GM23338 (cell line): ENCODE measurements at regions not wholly inside any gene's neighbourhood (a gene's known extent, or its start where the extent isn't known, plus 50 kb on each side); places are given as distances from the start of the nearest gene placed in this dataset.

Source experiments
- ATAC-seq: fragments of 200-7000 bp; cut with Tn5 transposase; 3 replicates; pipeline ENCODE4 v1.9.1; 2020
- DNase-seq: peaks from one replicate; pipeline ENCODE4 v3.0.0-alpha.2; 2015; ENCODE audit warnings: low spot score
- H2AFZ ChIP-seq: fragments of 200-600 bp; sonication (generic); 2 replicates; pipeline ENCODE4 v1.8.0; 2016; ENCODE audit warnings: antibody characterized with exemption, mild to moderate bottlenecking, moderate library complexity
- H3F3A ChIP-seq: fragments of 200-600 bp; sonication (generic); replicated peaks from 2 replicates; pipeline ENCODE4 v1.8.0; 2017; ENCODE audit warnings: antibody characterized with exemption, mixed run types, low read depth
- H3K27ac ChIP-seq: fragments of 200-600 bp; sonication (generic); 2 replicates; pipeline ENCODE4 v1.6.1; 2016; ENCODE audit warnings: low read depth
- H3K27me3 ChIP-seq: fragments of 200-600 bp; sonication (generic); 2 replicates; pipeline ENCODE4 v1.8.0; 2016; ENCODE audit warnings: mild to moderate bottlenecking, mixed run types, moderate library complexity; ENCODE audit not compliant: insufficient read depth
- H3K36me3 ChIP-seq: fragments of 200-600 bp; sonication (generic); 2 replicates; pipeline ENCODE4 v1.8.0; 2016; ENCODE audit warnings: mild to moderate bottlenecking; ENCODE audit not compliant: insufficient read depth
- H3K4me1 ChIP-seq: fragments of 200-600 bp; sonication (generic); 2 replicates; pipeline ENCODE4 v1.8.0; 2016; ENCODE audit warnings: mild to moderate bottlenecking, moderate library complexity; ENCODE audit not compliant: insufficient read depth
- H3K4me2 ChIP-seq: fragments of 200-600 bp; sonication (generic); 2 replicates; pipeline ENCODE4 v1.7.1; 2017; ENCODE audit warnings: mixed run types
- H3K4me3 ChIP-seq: fragments of 200-600 bp; sonication (generic); 2 replicates; pipeline ENCODE4 v1.6.1; 2016; ENCODE audit warnings: mixed run types
- H3K79me2 ChIP-seq: fragments of 200-600 bp; sonication (generic); replicated peaks from 2 replicates; pipeline ENCODE4 v1.8.0; 2017; ENCODE audit warnings: mild to moderate bottlenecking; ENCODE audit not compliant: insufficient read depth
- H3K9me2 ChIP-seq: fragments of 200-600 bp; sonication (generic); 2 replicates; pipeline ENCODE4 v1.8.0; 2017; ENCODE audit not compliant: insufficient read depth
- H4K20me1 ChIP-seq: fragments of 200-600 bp; sonication (generic); replicated peaks from 2 replicates; pipeline ENCODE4 v1.8.0; 2017; ENCODE audit warnings: mild to moderate bottlenecking; ENCODE audit not compliant: insufficient read depth
- H3K27ac Mint-ChIP-seq: 2 replicates; pipeline ENCODE4 v1.8.0; 2020; ENCODE audit warnings: inconsistent platforms, mild to moderate bottlenecking, moderate library complexity, mixed read lengths
- H3K27me3 Mint-ChIP-seq: 3 replicates; pipeline ENCODE4 v1.8.0; 2022; ENCODE audit warnings: low read depth, mild to moderate bottlenecking, moderate library complexity, mixed read lengths, inconsistent platforms; ENCODE audit not compliant: insufficient read depth, poor library complexity
- H3K36me3 Mint-ChIP-seq: 3 replicates; pipeline ENCODE4 v1.8.0; 2021; ENCODE audit warnings: low read depth, mild to moderate bottlenecking, inconsistent platforms, moderate library complexity, mixed read lengths
- H3K4me1 Mint-ChIP-seq: 3 replicates; pipeline ENCODE4 v1.8.0; 2020; ENCODE audit warnings: mild to moderate bottlenecking, inconsistent platforms, mixed read lengths
- H3K4me3 Mint-ChIP-seq: 3 replicates; pipeline ENCODE4 v1.8.0; 2021; ENCODE audit warnings: moderate library complexity, mild to moderate bottlenecking, inconsistent platforms, mixed read lengths
- H3K9me3 Mint-ChIP-seq: 3 replicates; pipeline ENCODE4 v1.8.0; 2020; ENCODE audit warnings: moderate library complexity, mild to moderate bottlenecking, inconsistent platforms, mixed read lengths
- CREB1 ChIP-seq: fragments of 250-450 bp; sonication (Bioruptor Pico); IDR thresholded peaks from 2 replicates; pipeline ENCODE4 v1.5.0; 2020; ENCODE audit warnings: low read depth, mild to moderate bottlenecking, moderate library complexity
- CTCF ChIP-seq, 2 experiments: fragments of 200-600 bp in 1 of 2; sonication (generic) in 1 of 2; conservative IDR thresholded peaks; 2 replicates each; pipeline versions ENCODE4 v1.5.1 to v1.6.1; 2016 to 2017; ENCODE audit warnings: antibody characterized with exemption in 2 of 2, low read depth in 2 of 2, mild to moderate bottlenecking in 2 of 2, moderate library complexity in 1 of 2
- ETS1 ChIP-seq: IDR thresholded peaks from 2 replicates; pipeline ENCODE4 v1.6.1; 2016; ENCODE audit warnings: antibody characterized with exemption
- EZH2 ChIP-seq: fragments of 200-600 bp; sonication (generic); IDR thresholded peaks from one replicate; pipeline ENCODE4 v1.8.0; 2017; ENCODE audit warnings: antibody characterized with exemption, mild to moderate bottlenecking, low read depth; ENCODE audit not compliant: unreplicated experiment
- EZH2phosphoT487 ChIP-seq: fragments of 200-600 bp; sonication (generic); IDR thresholded peaks from one replicate; pipeline ENCODE4 v1.8.1; 2018; ENCODE audit warnings: antibody characterized with exemption; ENCODE audit not compliant: unreplicated experiment
- JUNB ChIP-seq: IDR thresholded peaks from one replicate; pipeline ENCODE4 v1.6.1; 2016; ENCODE audit warnings: antibody characterized with exemption; ENCODE audit not compliant: unreplicated experiment
- NANOG ChIP-seq: IDR thresholded peaks from 2 replicates; pipeline ENCODE4 v1.6.1; 2016; ENCODE audit warnings: antibody characterized with exemption, borderline replicate concordance
- POLR2AphosphoS5 ChIP-seq: IDR thresholded peaks from 2 replicates; pipeline ENCODE4 v1.6.1; 2016; ENCODE audit warnings: antibody characterized with exemption, low read depth
- REST ChIP-seq: IDR thresholded peaks from one replicate; pipeline ENCODE4 v1.6.1; 2018; ENCODE audit warnings: antibody characterized with exemption; ENCODE audit not compliant: unreplicated experiment
- STAT1 ChIP-seq: IDR thresholded peaks from one replicate; pipeline ENCODE4 v1.6.1; 2016; ENCODE audit warnings: antibody characterized with exemption; ENCODE audit not compliant: unreplicated experiment
- ZNF114 ChIP-seq: fragments of 250-450 bp; sonication (Bioruptor Pico); IDR thresholded peaks from 2 replicates; pipeline ENCODE4 v1.5.0; 2020; ENCODE audit warnings: mild to moderate bottlenecking, moderate library complexity
- ZNF331 ChIP-seq: fragments of 250-450 bp; sonication (Bioruptor Pico); IDR thresholded peaks from 2 replicates; pipeline ENCODE4 v1.5.0; 2020; ENCODE audit warnings: low read depth, mild to moderate bottlenecking, moderate library complexity
- ZNF462 ChIP-seq: fragments of 250-450 bp; sonication (Bioruptor Pico); IDR thresholded peaks from 2 replicates; pipeline ENCODE4 v1.5.0; 2020; ENCODE audit warnings: mild to moderate bottlenecking, moderate library complexity

- Histone ChIP-seq H4K20me1 (no peaks in the 10 kb centered on the region), H3K4me3 (no peak overlapping the region), H3K27me3 (no peaks in the 10 kb centered on the region), H3K27ac (no peak overlapping the region), H3K9me2 (peaks cover 2% of the 10 kb centered on the region; the same call in 1 of the 2 replicates), H3K4me1 (no peaks in the 10 kb centered on the region), H3K36me3 (no peaks in the 10 kb centered on the region), H3K4me2 (no peak overlapping the region), H3K79me2 (no peaks in the 10 kb centered on the region), H3F3A (no peaks in the 10 kb centered on the region), H2AFZ (no peak overlapping the region)
- no peak for TF ChIP-seq JUNB
- no peak for TF ChIP-seq REST
- no peak for TF ChIP-seq CTCF (conservative IDR thresholded peaks at IDR 0.05; ENCODE audit: low read depth in 2 of 2)
- TF ChIP-seq POLR2AphosphoS5: no peak
- TF ChIP-seq NANOG: no peak
- TF ChIP-seq ZNF114: no peak
- TF ChIP-seq STAT1: no peak
- no peak for TF ChIP-seq CREB1 (CRISPR knock-in tag)
- no peak for TF ChIP-seq ZNF462 (CRISPR knock-in tag)
- TF ChIP-seq EZH2: no peak
- TF ChIP-seq ETS1: no peak
- TF ChIP-seq ZNF331 (CRISPR knock-in tag): no peak
- TF ChIP-seq EZH2phosphoT487: no peak
- H3K36me3 Mint-ChIP-seq: no peaks in the 10 kb centered on the region
- peaks cover 2% of the 10 kb centered on the region for H3K27me3 Mint-ChIP-seq
- DNase-seq (no peak), ATAC-seq (no peak)
- H3K9me3 Mint-ChIP-seq: no peaks in the 10 kb centered on the region; the same call in 2 of the 3 replicates
- no peak overlapping the region for H3K27ac Mint-ChIP-seq
- no peak overlapping the region for H3K4me3 Mint-ChIP-seq
- no peaks in the 10 kb centered on the region for H3K4me1 Mint-ChIP-seq
Observed at GRCh38 chr4:85050736-85051135, 84.2 kb upstream of the WDFY3 start.
